K562 (cell line): ENCODE measurements at regions not wholly inside any gene's neighbourhood (a gene's known extent, or its start where the extent isn't known, plus 50 kb on each side); places are given as distances from the start of the nearest gene placed in this dataset.

Source experiments
- ATAC-seq: fragments of 200-7000 bp; cut with Tn5 transposase; 3 replicates; pipeline ENCODE4 v1.9.1; 2020; ENCODE audit warnings: moderate library complexity
- BruUV-seq: library from RNA; stranded (reverse); fragments of 400-500 nt; replicated peaks from 2 replicates; lab custom pipeline; 2021; lab: Mats Ljungman, UMichigan
- CTCF ChIA-PET: fragments of 300-600 bp; formaldehyde crosslinking; extraction: SDS; loops from one replicate; lab custom pipeline; 2021; ENCODE audit warnings: low intra/inter-chr PET ratio; lab: Yijun Ruan, JAX
- POLR2A ChIA-PET: fragments of 300-600, 350-650 bp; sonication (Branson Sonifier 250); formaldehyde crosslinking; extraction: SDS; loops from one replicate; lab custom pipeline; 2021; ENCODE audit warnings: antibody characterized with exemption, inconsistent platforms; lab: Yijun Ruan, JAX
- DNase-seq, 4 experiments: peaks; one replicate each; pipeline versions ENCODE4 v3.0.0 to v3.0.0-alpha.2; 2011 to 2018; ENCODE audit warnings: low spot score in 3 of 4, mixed read lengths in 3 of 4; ENCODE audit errors: extremely low read depth in 1 of 4
- FAIRE-seq: peaks from 2 replicates; lab custom pipeline; 2011; peaks lifted over from hg19 to GRCh38; lab: Jason Lieb, UNC
- H2AFZ ChIP-seq: 2 replicates; pipeline ENCODE4 v1.6.0; 2011; ENCODE audit warnings: low read depth, low read length, control low read depth, inconsistent platforms
- H3K27ac ChIP-seq: fragments of 200-600 bp; 3 replicates; pipeline ENCODE4 v1.8.0; 2011; ENCODE audit warnings: low read depth, mild to moderate bottlenecking, control low read depth, inconsistent platforms, low read length, moderate library complexity, mixed read lengths; ENCODE audit errors: extremely low read depth
- H3K27me3 ChIP-seq, 2 experiments: fragments of 300-600 bp in 1 of 2; 2 replicates in 1 of 2; 3 replicates in 1 of 2; pipeline versions ENCODE4 v1.6.0 to v1.8.0; 2011; ENCODE audit warnings: inconsistent platforms in 2 of 2, low read length in 2 of 2, mild to moderate bottlenecking in 1 of 2, mixed read lengths in 1 of 2, moderate library complexity in 1 of 2; ENCODE audit not compliant: control insufficient read depth in 2 of 2, insufficient read depth in 2 of 2
- H3K36me3 ChIP-seq: fragments of 300-600 bp; 3 replicates; pipeline ENCODE4 v1.8.0; 2011; ENCODE audit warnings: mild to moderate bottlenecking, low read length, inconsistent platforms; ENCODE audit not compliant: control insufficient read depth, insufficient read depth
- H3K4me1 ChIP-seq, 2 experiments: fragments of 200-600 bp in 1 of 2; replicated peaks in 1 of 2; 2 replicates in 1 of 2; 3 replicates in 1 of 2; pipeline versions ENCODE4 v1.5.1 to v1.8.0; 2011; ENCODE audit warnings: inconsistent platforms in 2 of 2, low read length in 2 of 2, mild to moderate bottlenecking in 1 of 2, mixed read lengths in 1 of 2, moderate library complexity in 1 of 2; ENCODE audit not compliant: control insufficient read depth in 2 of 2, insufficient read depth in 2 of 2
- H3K4me2 ChIP-seq: 2 replicates; pipeline ENCODE4 v1.6.1; 2011; ENCODE audit warnings: low read length, control low read depth, inconsistent platforms, mixed read lengths; ENCODE audit not compliant: insufficient read depth
- H3K4me3 ChIP-seq: fragments of 200-600 bp; sonication (generic), shearing (Covaris generic); 2 replicates; pipeline ENCODE4 v1.5.1; 2016; ENCODE audit warnings: control low read depth, inconsistent platforms
- H3K79me2 ChIP-seq: fragments of 200-600 bp; 3 replicates; pipeline ENCODE4 v1.8.0; 2011; ENCODE audit warnings: low read length, inconsistent platforms; ENCODE audit not compliant: control insufficient read depth, insufficient read depth
- H3K9ac ChIP-seq, 2 experiments: 2 replicates each; pipeline versions ENCODE4 v1.6.0 to v1.6.1; 2011; ENCODE audit warnings: low read depth in 2 of 2, low read length in 2 of 2, control low read depth in 1 of 2, inconsistent platforms in 1 of 2, mild to moderate bottlenecking in 1 of 2, mixed read lengths in 1 of 2; ENCODE audit not compliant: insufficient read depth in 1 of 2
- H3K9me1 ChIP-seq: one replicate; pipeline ENCODE4 v1.6.0; 2011; ENCODE audit warnings: inconsistent platforms, mild to moderate bottlenecking, low read length, moderate library complexity; ENCODE audit not compliant: control insufficient read depth, insufficient read depth
- H3K9me3 ChIP-seq: replicated peaks from 2 replicates; pipeline ENCODE4 v1.5.1; 2011; ENCODE audit warnings: low read depth, low read length, inconsistent platforms; ENCODE audit not compliant: control insufficient read depth, insufficient read depth
- H4K20me1 ChIP-seq: replicated peaks from 2 replicates; pipeline ENCODE4 v1.6.1; 2011; ENCODE audit warnings: low read length, inconsistent platforms, mixed read lengths; ENCODE audit not compliant: control insufficient read depth, insufficient read depth
- ARNT ChIP-seq, 2 experiments: fragments of 450-650 bp; IDR thresholded peaks; 2 replicates each; pipeline ENCODE4 v1.6.1; 2016; ENCODE audit warnings: mild to moderate bottlenecking in 1 of 2
- BRF1 ChIP-seq: IDR thresholded peaks from 3 replicates; pipeline ENCODE4 v1.6.1; 2011; ENCODE audit warnings: borderline replicate concordance, mild to moderate bottlenecking; ENCODE audit not compliant: insufficient read length; ENCODE audit errors: extremely low read depth
- CBX5 ChIP-seq: IDR thresholded peaks from 2 replicates; pipeline ENCODE4 v1.6.1; 2014; ENCODE audit warnings: low read depth, borderline replicate concordance
- FOXJ3 ChIP-seq: sonication (generic); formaldehyde crosslinking; IDR thresholded peaks from 2 replicates; pipeline ENCODE4 v1.4.0; 2020; ENCODE audit warnings: mild to moderate bottlenecking, missing genetic modification reagents
- HNRNPLL ChIP-seq: fragments of 200-400 bp; formaldehyde crosslinking; IDR thresholded peaks from 2 replicates; pipeline ENCODE4 v1.6.1; 2017; ENCODE audit warnings: low read length, low read depth, mild to moderate bottlenecking; ENCODE audit not compliant: poor library complexity, severe bottlenecking
- ILF3 ChIP-seq: fragments of 450-650 bp; IDR thresholded peaks from 2 replicates; pipeline ENCODE4 v1.6.1; 2018; ENCODE audit warnings: antibody characterized with exemption, mild to moderate bottlenecking, moderate library complexity, borderline replicate concordance
- MTF1 ChIP-seq: fragments of 250-450 bp; sonication (Bioruptor Pico); IDR thresholded peaks from 2 replicates; pipeline ENCODE4 v1.9.0; 2021; ENCODE audit warnings: moderate library complexity, mild to moderate bottlenecking, inconsistent platforms, borderline replicate concordance
- RBM14 ChIP-seq: fragments of 200-400 bp; formaldehyde crosslinking; IDR thresholded peaks from 2 replicates; pipeline ENCODE4 v1.6.1; 2018; ENCODE audit warnings: low read depth, mild to moderate bottlenecking, low read length, moderate library complexity, borderline replicate concordance; ENCODE audit not compliant: insufficient read depth
- SMARCA4 ChIP-seq: fragments of 450-650 bp; IDR thresholded peaks from 2 replicates; pipeline ENCODE4 v1.6.1; 2016
- ZNF263 ChIP-seq: sonication (generic); formaldehyde crosslinking; IDR thresholded peaks from 2 replicates; pipeline ENCODE4 v1.8.0; 2022; ENCODE audit warnings: mild to moderate bottlenecking, missing genetic modification reagents, borderline replicate concordance
- ZNF347 ChIP-seq: fragments of 450-650 bp; formaldehyde crosslinking; IDR thresholded peaks from 2 replicates; pipeline ENCODE4 v1.4.0; 2020; ENCODE audit warnings: low read depth, mild to moderate bottlenecking, moderate library complexity
- WGBS: fragments of 100-300 bp; shearing (Covaris generic); methylation state at CpG from one replicate; pipeline ENCODE4 v1.1.6; 2016; ENCODE audit warnings: low coverage, mixed read lengths; ENCODE audit not compliant: insufficient coverage; ENCODE audit errors: missing lambda C conversion rate; 5-methylcytosine and 5-hydroxymethylcytosine counted together
- in situ Hi-C: fragments of 300-500 bp; cut with MboI; formaldehyde crosslinking; loops from 4 replicates; pipeline ENCODE4 v1.15.0; 2018; ENCODE audit warnings: inconsistent platforms, mixed read lengths
- intact Hi-C: fragments of 100-400 bp; cut with micrococcal nuclease; formaldehyde crosslinking; loops from 2 replicates; pipeline ENCODE4 v1.14.2; 2022
- TF ChIP-seq, protein P1 (sequence below), 3 experiments: fragments of 200-800 bp in 1 of 3; sonication (Bioruptor generic) in 1 of 3; sonication (generic) in 1 of 3; formaldehyde crosslinking in 1 of 3; IDR thresholded peaks; 2 replicates each; pipeline versions ENCODE4 v1.6.1 to v1.8.0; 2016 to 2022; ENCODE audit warnings: mild to moderate bottlenecking in 2 of 3, missing compliant biosample characterization in 2 of 3, missing genetic modification characterization in 2 of 3, missing genetic modification reagents in 1 of 3
- TF ChIP-seq, protein P2 (sequence below): sonication (generic); formaldehyde crosslinking; IDR thresholded peaks from 2 replicates; pipeline ENCODE4 v1.8.0; 2023; ENCODE audit warnings: missing genetic modification reagents, mild to moderate bottlenecking, borderline replicate concordance
- TF ChIP-seq, protein P3 (sequence below): sonication (generic); formaldehyde crosslinking; IDR thresholded peaks from 2 replicates; pipeline ENCODE4 v1.8.1; 2023; ENCODE audit warnings: mild to moderate bottlenecking, missing genetic modification reagents, moderate library complexity

DNA sequence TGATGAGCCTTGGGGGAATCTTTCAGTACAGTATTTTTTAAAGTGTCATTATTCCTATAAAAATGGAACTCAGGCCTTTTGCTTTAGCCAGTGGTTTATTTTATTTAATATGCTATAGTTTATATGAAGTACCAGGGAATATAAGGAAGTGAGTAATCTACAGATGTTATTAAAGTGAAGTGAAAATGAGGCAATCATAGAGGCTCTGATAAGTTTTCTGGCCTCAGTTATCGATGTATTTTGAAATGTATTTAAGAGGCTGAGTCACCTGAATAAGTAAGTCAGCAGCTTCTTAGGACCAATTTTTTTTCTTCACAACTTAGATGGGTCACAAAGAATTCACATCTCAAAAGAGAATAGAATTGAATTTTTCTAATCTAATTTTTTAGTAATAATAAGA, 829.0 kb downstream of the DNAH5 start:
- Histone ChIP-seq H3K9ac (no peak overlapping the region), H3K36me3 (no peaks in the 10 kb centered on the region), H3K9me3 (no peaks in the 10 kb centered on the region), H3K9me1 (no peaks in the 10 kb centered on the region), H4K20me1 (no peaks in the 10 kb centered on the region), H2AFZ (no peak overlapping the region), H3K27me3 (no peaks in the 10 kb centered on the region), H3K4me1 (no peaks in the 10 kb centered on the region), H3K27ac (no peak overlapping the region), H3K79me2 (no peaks in the 10 kb centered on the region), H3K4me2 (no peak overlapping the region), H3K4me3 (no peak overlapping the region)
- in situ Hi-C loops, result no loop called here
- BruUV-seq, result no TSS peak
- no peak for DNase-seq
- WGBS, result 0% methylated on average over 1 of the region's 1 CpG
- intact Hi-C loops, result no loop called here
- ChIA-PET POLR2A (no interaction called here), CTCF (no interaction called here)
- TF ChIP-seq RBM14 (no peak), SMARCA4 (no peak), MTF1 (CRISPR knock-in tag) (no peak), HNRNPLL (no peak), CBX5 (no peak), ARNT (IDR thresholded peaks at IDR 0.05) (no peak), ZNF347 (CRISPR knock-in tag) (no peak), ZNF263 (no peak), BRF1 (no peak), FOXJ3 (CRISPR knock-in tag) (no peak), ILF3 (no peak)
- TF ChIP-seq, protein P1, sequence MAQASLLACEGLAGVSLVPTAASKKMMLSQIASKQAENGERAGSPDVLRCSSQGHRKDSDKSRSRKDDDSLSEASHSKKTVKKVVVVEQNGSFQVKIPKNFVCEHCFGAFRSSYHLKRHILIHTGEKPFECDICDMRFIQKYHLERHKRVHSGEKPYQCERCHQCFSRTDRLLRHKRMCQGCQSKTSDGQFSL (CRISPR knock-in tag; IDR thresholded peaks at IDR 0.05), result no peak
- TF ChIP-seq, protein P1 (tag; IDR thresholded peaks at IDR 0.05), result no peak
- TF ChIP-seq, protein P2, sequence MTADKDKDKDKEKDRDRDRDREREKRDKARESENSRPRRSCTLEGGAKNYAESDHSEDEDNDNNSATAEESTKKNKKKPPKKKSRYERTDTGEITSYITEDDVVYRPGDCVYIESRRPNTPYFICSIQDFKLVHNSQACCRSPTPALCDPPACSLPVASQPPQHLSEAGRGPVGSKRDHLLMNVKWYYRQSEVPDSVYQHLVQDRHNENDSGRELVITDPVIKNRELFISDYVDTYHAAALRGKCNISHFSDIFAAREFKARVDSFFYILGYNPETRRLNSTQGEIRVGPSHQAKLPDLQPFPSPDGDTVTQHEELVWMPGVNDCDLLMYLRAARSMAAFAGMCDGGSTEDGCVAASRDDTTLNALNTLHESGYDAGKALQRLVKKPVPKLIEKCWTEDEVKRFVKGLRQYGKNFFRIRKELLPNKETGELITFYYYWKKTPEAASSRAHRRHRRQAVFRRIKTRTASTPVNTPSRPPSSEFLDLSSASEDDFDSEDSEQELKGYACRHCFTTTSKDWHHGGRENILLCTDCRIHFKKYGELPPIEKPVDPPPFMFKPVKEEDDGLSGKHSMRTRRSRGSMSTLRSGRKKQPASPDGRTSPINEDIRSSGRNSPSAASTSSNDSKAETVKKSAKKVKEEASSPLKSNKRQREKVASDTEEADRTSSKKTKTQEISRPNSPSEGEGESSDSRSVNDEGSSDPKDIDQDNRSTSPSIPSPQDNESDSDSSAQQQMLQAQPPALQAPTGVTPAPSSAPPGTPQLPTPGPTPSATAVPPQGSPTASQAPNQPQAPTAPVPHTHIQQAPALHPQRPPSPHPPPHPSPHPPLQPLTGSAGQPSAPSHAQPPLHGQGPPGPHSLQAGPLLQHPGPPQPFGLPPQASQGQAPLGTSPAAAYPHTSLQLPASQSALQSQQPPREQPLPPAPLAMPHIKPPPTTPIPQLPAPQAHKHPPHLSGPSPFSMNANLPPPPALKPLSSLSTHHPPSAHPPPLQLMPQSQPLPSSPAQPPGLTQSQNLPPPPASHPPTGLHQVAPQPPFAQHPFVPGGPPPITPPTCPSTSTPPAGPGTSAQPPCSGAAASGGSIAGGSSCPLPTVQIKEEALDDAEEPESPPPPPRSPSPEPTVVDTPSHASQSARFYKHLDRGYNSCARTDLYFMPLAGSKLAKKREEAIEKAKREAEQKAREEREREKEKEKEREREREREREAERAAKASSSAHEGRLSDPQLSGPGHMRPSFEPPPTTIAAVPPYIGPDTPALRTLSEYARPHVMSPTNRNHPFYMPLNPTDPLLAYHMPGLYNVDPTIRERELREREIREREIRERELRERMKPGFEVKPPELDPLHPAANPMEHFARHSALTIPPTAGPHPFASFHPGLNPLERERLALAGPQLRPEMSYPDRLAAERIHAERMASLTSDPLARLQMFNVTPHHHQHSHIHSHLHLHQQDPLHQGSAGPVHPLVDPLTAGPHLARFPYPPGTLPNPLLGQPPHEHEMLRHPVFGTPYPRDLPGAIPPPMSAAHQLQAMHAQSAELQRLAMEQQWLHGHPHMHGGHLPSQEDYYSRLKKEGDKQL (CRISPR knock-in tag), result no peak
- TF ChIP-seq, protein P3, sequence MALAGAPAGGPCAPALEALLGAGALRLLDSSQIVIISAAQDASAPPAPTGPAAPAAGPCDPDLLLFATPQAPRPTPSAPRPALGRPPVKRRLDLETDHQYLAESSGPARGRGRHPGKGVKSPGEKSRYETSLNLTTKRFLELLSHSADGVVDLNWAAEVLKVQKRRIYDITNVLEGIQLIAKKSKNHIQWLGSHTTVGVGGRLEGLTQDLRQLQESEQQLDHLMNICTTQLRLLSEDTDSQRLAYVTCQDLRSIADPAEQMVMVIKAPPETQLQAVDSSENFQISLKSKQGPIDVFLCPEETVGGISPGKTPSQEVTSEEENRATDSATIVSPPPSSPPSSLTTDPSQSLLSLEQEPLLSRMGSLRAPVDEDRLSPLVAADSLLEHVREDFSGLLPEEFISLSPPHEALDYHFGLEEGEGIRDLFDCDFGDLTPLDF (CRISPR knock-in tag), result no peak
- no peak for ATAC-seq
- FAIRE-seq, result no peak
